ENCODE measurements at regions not wholly inside any gene's neighbourhood (a gene's known extent, or its start where the extent isn't known, plus 50 kb on each side); places are given as distances from the start of the nearest gene placed in this dataset.

DNA sequence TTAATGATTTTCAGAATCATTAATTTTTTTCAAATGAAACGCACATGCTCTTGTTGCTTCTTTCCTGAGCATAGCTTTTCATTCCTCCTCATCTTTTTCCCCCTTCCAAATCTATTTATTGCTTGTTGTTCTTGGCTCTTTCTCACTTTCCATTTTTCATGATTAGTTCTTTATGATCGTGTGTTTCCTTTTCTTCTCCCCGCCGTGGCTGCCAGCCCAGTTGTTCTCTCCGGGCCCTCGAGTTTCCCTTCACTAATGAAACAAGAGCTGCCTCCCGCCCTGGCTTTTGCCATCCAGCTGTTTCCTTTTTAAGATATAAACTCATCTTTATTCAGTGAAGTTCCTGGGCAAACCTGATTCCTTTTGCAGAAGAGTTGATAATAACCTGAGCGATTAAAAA, 170.2 kb upstream of the NR2F2 start:
- TF ChIP-seq EZH2phosphoT487 (IDR thresholded peaks at IDR 0.05; ENCODE audit: insufficient read depth, low read depth): no peak
- no peak for TF ChIP-seq EZH2 (IDR thresholded peaks at IDR 0.05; ENCODE audit: insufficient read depth, poor library complexity, severe bottlenecking)

Measured in GM23248 (cell line).